ENCODE measurements at regions not wholly inside any gene's neighbourhood (a gene's known extent, or its start where the extent isn't known, plus 50 kb on each side); places are given as distances from the start of the nearest gene placed in this dataset.

DNA sequence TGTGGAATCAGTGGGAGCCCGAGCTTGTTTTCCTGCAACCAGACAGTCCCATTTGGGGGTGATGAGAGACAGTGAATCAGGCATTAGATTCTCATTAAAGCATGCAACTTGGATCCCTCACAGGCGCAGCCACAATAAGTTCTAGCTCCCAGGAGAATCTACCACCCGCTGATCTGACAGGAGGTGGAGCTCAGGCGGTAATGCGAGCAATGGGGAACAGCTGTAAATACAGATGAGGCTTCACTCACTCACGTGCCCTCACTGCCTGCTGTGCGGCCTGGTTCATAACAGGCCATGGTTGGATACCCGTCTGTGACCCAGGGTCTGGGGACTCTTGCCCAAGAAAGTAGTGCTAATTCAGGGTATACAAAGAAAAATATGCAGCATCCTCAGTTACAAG, 144.8 kb upstream of the RGPD4 start:
- Mint-ChIP-seq H3K27me3 (ENCODE audit: low read depth, poor library complexity) (peaks cover 5% of the 10 kb centered on the region), H3K4me3 (no peak overlapping the region), H3K9me3 (peaks cover 4% of the 10 kb centered on the region), H3K36me3 (ENCODE audit: low read depth) (no peaks in the 10 kb centered on the region), H3K27ac (no peak overlapping the region), H3K4me1 (peaks cover 35% of the 10 kb centered on the region)
- TF ChIP-seq CTCF (IDR thresholded peaks at IDR 0.05), result no peak
- peak; percentile 14 for DNase-seq

DNA sequence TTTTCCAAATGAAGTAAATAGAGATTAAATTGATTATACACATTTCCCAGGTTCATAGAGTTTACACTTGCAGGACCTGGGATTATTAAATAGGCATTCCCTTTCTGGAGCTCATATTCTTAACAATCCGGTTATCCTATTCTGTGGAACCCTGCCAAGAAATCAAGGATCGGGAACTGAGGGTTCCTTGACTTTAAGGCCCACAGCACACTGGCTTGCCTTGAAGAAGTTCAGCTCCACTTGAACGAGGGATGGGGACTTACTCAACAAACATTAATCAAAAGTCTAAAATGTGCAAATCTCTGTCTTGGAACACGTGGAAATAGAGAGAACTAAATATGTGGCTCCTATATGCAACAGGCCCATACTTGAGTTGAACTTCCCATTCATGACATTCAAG, 142.3 kb upstream of the RGPD4 start:
- Mint-ChIP-seq H3K9me3 (peaks cover 4% of the 10 kb centered on the region), H3K27ac (no peak overlapping the region), H3K27me3 (ENCODE audit: low read depth, poor library complexity) (peaks cover 13% of the 10 kb centered on the region), H3K4me3 (no peak overlapping the region), H3K4me1 (peaks cover 50% of the 10 kb centered on the region), H3K36me3 (ENCODE audit: low read depth) (no peaks in the 10 kb centered on the region)
- DNase-seq, result no peak
- no peak for TF ChIP-seq CTCF (IDR thresholded peaks at IDR 0.05)

- H3K36me3 Mint-ChIP-seq (ENCODE audit: low read depth), result no peaks in the 10 kb centered on the region
- no peak for DNase-seq
- H3K4me1 Mint-ChIP-seq, result peaks cover 56% of the 10 kb centered on the region
- H3K4me3 Mint-ChIP-seq, result no peak overlapping the region
- peaks cover 13% of the 10 kb centered on the region for H3K27me3 Mint-ChIP-seq (ENCODE audit: low read depth, poor library complexity)
- no peak for TF ChIP-seq CTCF (IDR thresholded peaks at IDR 0.05)
- H3K9me3 Mint-ChIP-seq, result peaks cover 4% of the 10 kb centered on the region
- H3K27ac Mint-ChIP-seq, result no peak overlapping the region
These were observed 141.2 kb upstream of the RGPD4 start for GRCh38 chr2:107685421-107685986.

- TF ChIP-seq CTCF (IDR thresholded peaks at IDR 0.05), result no peak
- no peaks in the 10 kb centered on the region for H3K36me3 Mint-ChIP-seq (ENCODE audit: low read depth)
- no peak overlapping the region for H3K27ac Mint-ChIP-seq
- H3K9me3 Mint-ChIP-seq, result peaks cover 3% of the 10 kb centered on the region
- H3K27me3 Mint-ChIP-seq (ENCODE audit: low read depth, poor library complexity), result peaks cover 19% of the 10 kb centered on the region
- DNase-seq, result no peak
- H3K4me1 Mint-ChIP-seq, result peaks cover 57% of the 10 kb centered on the region
- no peak overlapping the region for H3K4me3 Mint-ChIP-seq
These were observed 139.6 kb upstream of the RGPD4 start for GRCh38 chr2:107687073-107687472.

DNA sequence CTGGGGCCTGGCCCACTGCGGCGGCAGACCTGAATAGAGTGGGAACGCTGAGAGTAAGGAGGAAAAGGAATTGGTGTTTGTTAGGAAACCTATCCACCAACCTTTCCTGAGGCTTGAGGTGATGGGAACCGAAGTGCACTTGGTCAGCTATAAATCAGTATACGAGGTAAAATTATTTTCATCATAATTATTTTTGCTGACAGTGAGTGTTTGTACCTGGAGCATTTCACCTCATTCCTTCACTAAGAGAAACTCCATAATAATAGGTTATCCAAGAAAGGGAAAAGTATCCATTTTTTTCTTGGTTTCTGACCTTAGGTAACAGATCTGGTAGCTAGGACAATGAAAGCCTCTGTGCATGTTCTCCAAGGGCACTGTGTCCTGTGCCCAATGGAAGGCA, 138.6 kb upstream of the RGPD4 start:
- Mint-ChIP-seq H3K27me3 (ENCODE audit: low read depth, poor library complexity) (peaks cover 21% of the 10 kb centered on the region), H3K9me3 (no peaks in the 10 kb centered on the region), H3K4me3 (no peak overlapping the region), H3K27ac (no peak overlapping the region), H3K36me3 (ENCODE audit: low read depth) (no peaks in the 10 kb centered on the region), H3K4me1 (peaks cover 49% of the 10 kb centered on the region)
- DNase-seq, result no peak
- no peak for TF ChIP-seq CTCF (IDR thresholded peaks at IDR 0.05)

- peaks cover 11% of the 10 kb centered on the region for H3K27me3 Mint-ChIP-seq (ENCODE audit: low read depth, poor library complexity)
- H3K4me3 Mint-ChIP-seq, result no peak overlapping the region
- no peaks in the 10 kb centered on the region for H3K9me3 Mint-ChIP-seq
- H3K27ac Mint-ChIP-seq, result no peak overlapping the region
- no peak for TF ChIP-seq CTCF (IDR thresholded peaks at IDR 0.05)
- DNase-seq, result no peak
- peaks cover 17% of the 10 kb centered on the region for H3K4me1 Mint-ChIP-seq
- H3K36me3 Mint-ChIP-seq (ENCODE audit: low read depth), result no peaks in the 10 kb centered on the region
These were observed 133.1 kb upstream of the RGPD4 start for GRCh38 chr2:107693604-107694003.

Measured in nephron progenitor cell (in vitro differentiated cells).